Ovary (tissue), 7 donors: ENCODE measurements at regions not wholly inside any gene's neighbourhood (a gene's known extent, or its start where the extent isn't known, plus 50 kb on each side); places are given as distances from the start of the nearest gene placed in this dataset.
A peak's percentile ranks its signal among the peaks of the same experiment; 100 is the strongest.

Experiments
- DNase-seq, 5 donors: peaks; one replicate each; pipeline ENCODE4 v3.0.0-alpha.2; 2019 to 2020
- H3K27ac ChIP-seq, 2 donors: fragments of 200-600 bp; one replicate each; pipeline versions ENCODE4 v1.5.1 to v1.8.0; 2019 to 2022
- H3K27me3 ChIP-seq: fragments of 200-600 bp; one replicate; pipeline ENCODE4 v1.8.0; 2022
- H3K36me3 ChIP-seq: fragments of 200-600 bp; sonication (generic); one replicate; pipeline ENCODE4 v1.5.1; 2019
- H3K4me1 ChIP-seq: one replicate; pipeline ENCODE4 v1.8.1; 2013; ENCODE audit warnings: mild to moderate bottlenecking, moderate library complexity; ENCODE audit not compliant: insufficient read depth
- H3K4me3 ChIP-seq: fragments of 200-600 bp; sonication (generic); one replicate; pipeline ENCODE4 v1.5.1; 2017
- H3K9me3 ChIP-seq, 2 donors: fragments of 200-600 bp in 1 of 2; sonication (generic) in 1 of 2; one replicate each; pipeline versions ENCODE4 v1.5.1 to v1.8.1; 2013 to 2019; ENCODE audit warnings: mild to moderate bottlenecking in 1 of 2, moderate library complexity in 1 of 2
- EP300 ChIP-seq: sonication (generic); formaldehyde crosslinking; IDR thresholded peaks from one replicate; pipeline ENCODE4 v1.6.1; 2017; ENCODE audit warnings: antibody characterized with exemption
- POLR2A ChIP-seq: fragments of 450-650 bp; IDR thresholded peaks from one replicate; pipeline ENCODE4 v1.6.1; 2017; ENCODE audit warnings: antibody characterized with exemption, mild to moderate bottlenecking, moderate library complexity
- WGBS, 3 donors: extraction: QIAGEN DNeasy Blood & Tissue Kit in 1 of 3; methylation state at CpG; one replicate each; pipeline versions ENCODE4 v1.1.5 to v1.1.7; 2013 to 2017; 5-methylcytosine and 5-hydroxymethylcytosine counted together
- intact Hi-C, 4 donors: fragments of 100-400 bp; cut with DNase I; formaldehyde crosslinking; loops; one replicate each; pipeline versions ENCODE4 v1.11.0 to v1.15.1; 2022 to 2023
- TF ChIP-seq, protein P1 (sequence below), 3 donors: fragments of 450-650 bp in 2 of 3; fragments of 200-600 bp in 1 of 3; IDR thresholded peaks; one replicate each; pipeline versions ENCODE4 v1.5.1 to v1.8.0; 2016 to 2022; ENCODE audit warnings: antibody characterized with exemption in 3 of 3, mild to moderate bottlenecking in 1 of 3
- donor health status: DM: no; HTN: no; CAD: no; lungs with moderate emphysema.
- donor health status: DM: no; HTN: no; CAD: no.
- donor health status: Bipolar disorder and iron deficiency.
- donor health status: DM: no; HTN: no; CAD: no.
- donor health status: DM: yes; HTN: yes; CAD: no.

DNA sequence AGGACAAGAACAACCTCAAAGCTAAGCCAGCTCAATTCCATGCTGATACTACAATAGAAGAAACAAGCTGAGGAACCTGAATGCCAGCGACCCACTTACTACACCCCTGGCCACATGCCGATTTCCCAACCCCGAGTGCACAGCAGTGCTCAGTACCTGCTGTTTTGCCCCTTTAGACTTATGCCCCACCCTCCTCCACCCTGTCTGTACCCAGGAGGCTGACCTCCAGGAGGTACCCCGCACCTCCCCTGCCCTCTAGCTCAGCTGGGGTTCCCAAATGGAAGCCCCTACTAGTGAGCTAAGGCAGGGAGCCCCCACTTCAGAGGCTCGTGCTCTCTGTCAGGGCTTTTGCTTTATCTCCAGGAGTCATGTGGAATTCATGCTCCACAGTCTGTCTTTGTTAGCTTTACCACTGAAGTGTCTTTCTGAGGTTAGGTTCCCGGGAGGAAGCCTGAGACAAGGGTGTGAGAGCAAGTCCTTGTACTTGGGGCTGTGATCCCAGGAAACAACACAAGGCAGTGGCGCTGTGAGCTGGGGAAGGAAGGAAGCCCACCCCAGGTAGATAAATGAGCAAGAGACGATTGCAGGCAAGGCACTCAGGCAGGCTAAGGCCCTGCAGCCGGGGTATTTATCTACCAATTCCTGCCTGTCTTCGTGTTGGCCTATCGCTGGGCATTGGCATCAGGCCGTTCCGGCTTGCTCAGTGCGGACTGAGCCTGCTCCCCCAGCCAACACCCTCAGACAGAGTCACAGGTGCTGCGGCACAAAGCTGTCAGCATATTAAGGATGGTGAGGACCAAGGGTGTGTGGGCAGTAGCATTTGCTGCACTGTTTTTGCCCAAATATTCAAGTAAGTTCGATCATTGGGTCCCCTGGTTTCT, 220.5 kb downstream of the CYP26B1 start:
- TF ChIP-seq POLR2A: no peak
- TF ChIP-seq EP300: no peak
- TF ChIP-seq, protein P1, sequence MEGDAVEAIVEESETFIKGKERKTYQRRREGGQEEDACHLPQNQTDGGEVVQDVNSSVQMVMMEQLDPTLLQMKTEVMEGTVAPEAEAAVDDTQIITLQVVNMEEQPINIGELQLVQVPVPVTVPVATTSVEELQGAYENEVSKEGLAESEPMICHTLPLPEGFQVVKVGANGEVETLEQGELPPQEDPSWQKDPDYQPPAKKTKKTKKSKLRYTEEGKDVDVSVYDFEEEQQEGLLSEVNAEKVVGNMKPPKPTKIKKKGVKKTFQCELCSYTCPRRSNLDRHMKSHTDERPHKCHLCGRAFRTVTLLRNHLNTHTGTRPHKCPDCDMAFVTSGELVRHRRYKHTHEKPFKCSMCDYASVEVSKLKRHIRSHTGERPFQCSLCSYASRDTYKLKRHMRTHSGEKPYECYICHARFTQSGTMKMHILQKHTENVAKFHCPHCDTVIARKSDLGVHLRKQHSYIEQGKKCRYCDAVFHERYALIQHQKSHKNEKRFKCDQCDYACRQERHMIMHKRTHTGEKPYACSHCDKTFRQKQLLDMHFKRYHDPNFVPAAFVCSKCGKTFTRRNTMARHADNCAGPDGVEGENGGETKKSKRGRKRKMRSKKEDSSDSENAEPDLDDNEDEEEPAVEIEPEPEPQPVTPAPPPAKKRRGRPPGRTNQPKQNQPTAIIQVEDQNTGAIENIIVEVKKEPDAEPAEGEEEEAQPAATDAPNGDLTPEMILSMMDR (IDR thresholded peaks at IDR 0.05): no peak
- Histone ChIP-seq H3K27me3 (no peaks in the 10 kb centered on the region), H3K36me3 (no peaks in the 10 kb centered on the region), H3K27ac (no peak overlapping the region), H3K4me3 (no peak overlapping the region), H3K4me1 (no peaks in the 10 kb centered on the region), H3K9me3 (no peaks in the 10 kb centered on the region)
- intact Hi-C loops: loop anchor here in 3 of 4 donors (10.0 kb wide), 3 partner anchors 648 to 818 kb away; no protein-coding TSS in a partner anchor
- WGBS, 3 donors: 93 to 95% (median 94%) methylated on average over 16 of the region's 16 CpGs
- DNase-seq: no peak

DNA sequence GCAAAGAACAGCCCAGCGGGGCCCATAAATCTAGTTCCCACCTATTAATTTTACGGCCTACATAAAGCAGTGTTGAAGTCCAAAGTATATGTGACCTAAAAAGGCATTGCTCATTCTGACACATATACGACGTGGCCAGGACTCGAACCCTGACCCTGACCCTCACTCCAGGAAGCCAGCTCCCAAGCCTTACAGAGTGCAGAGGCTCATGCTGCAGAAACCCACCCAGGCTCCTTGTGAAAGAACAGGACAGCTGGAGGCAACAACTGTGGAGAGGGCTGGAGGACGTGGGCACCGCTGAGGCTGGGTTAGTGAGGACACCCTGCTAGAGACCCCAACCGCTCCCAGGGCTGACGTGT, 221.6 kb downstream of the CYP26B1 start:
- no peaks in the 10 kb centered on the region for H3K36me3 ChIP-seq
- DNase-seq: no peak
- WGBS, 3 donors: 85 to 89% (median 89%) methylated on average over 9 of the region's 9 CpGs
- intact Hi-C loops: loop anchor here in 3 of 4 donors (10.0 kb wide), 3 partner anchors 649 to 819 kb away; no protein-coding TSS in a partner anchor
- no peaks in the 10 kb centered on the region for H3K9me3 ChIP-seq
- H3K4me3 ChIP-seq: no peak overlapping the region
- no peaks in the 10 kb centered on the region for H3K27me3 ChIP-seq
- no peak overlapping the region for H3K27ac ChIP-seq
- TF ChIP-seq POLR2A (no peak), EP300 (no peak)
- TF ChIP-seq, protein P1 (IDR thresholded peaks at IDR 0.05): no peak
- no peaks in the 10 kb centered on the region for H3K4me1 ChIP-seq

DNA sequence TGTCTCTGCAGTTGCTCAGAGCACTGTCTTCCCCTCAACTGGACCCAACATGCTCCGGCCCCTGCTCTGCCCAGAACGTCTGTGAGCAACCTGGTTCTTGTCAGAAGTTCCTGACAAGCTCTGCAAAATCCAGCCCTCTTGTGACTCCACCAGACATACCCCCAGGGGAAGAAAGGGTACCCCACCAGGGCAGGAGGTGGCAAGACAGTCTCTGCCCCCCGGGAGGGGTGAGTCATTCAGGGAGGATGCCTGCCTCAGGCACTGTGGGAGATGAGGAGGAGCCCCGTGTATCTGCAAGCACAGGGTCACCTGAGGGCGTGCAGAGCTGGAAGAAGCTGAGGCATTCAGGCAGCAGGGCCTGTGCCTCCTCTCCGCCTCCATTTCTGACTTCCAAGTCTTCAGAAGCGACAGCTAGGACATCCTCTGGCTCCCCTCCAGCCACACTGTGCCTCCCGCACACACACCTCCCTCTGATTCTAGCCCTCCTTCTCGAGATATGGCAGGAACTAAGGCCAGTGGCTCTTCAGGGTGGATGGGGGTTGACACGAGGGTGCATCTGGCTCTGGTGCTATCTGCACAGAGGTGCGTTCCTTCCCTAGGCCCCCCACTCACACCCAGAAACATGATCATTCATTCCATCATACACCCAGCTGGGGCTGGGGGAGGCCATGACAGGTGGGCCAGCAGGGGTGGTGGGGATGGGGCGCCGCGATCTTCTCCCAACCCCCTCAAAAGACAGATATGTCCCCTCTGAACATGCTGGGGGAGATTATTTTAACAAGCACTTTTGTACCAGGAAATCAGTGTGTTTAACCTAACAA, 222.2 kb downstream of the CYP26B1 start:
- Histone ChIP-seq H3K4me1 (no peaks in the 10 kb centered on the region), H3K27me3 (no peaks in the 10 kb centered on the region), H3K27ac (no peak overlapping the region), H3K9me3 (no peaks in the 10 kb centered on the region), H3K36me3 (no peaks in the 10 kb centered on the region), H3K4me3 (no peak overlapping the region)
- TF ChIP-seq, protein P1 (IDR thresholded peaks at IDR 0.05): no peak
- TF ChIP-seq EP300 (no peak), POLR2A (no peak)
- DNase-seq: no peak
- 63 to 66% (median 66%) methylated on average over 14 of the region's 14 CpGs for WGBS, 3 donors
- intact Hi-C loops: loop anchor here in 3 of 4 donors (10.0 kb wide), 3 partner anchors 649 to 819 kb away; no protein-coding TSS in a partner anchor

DNA sequence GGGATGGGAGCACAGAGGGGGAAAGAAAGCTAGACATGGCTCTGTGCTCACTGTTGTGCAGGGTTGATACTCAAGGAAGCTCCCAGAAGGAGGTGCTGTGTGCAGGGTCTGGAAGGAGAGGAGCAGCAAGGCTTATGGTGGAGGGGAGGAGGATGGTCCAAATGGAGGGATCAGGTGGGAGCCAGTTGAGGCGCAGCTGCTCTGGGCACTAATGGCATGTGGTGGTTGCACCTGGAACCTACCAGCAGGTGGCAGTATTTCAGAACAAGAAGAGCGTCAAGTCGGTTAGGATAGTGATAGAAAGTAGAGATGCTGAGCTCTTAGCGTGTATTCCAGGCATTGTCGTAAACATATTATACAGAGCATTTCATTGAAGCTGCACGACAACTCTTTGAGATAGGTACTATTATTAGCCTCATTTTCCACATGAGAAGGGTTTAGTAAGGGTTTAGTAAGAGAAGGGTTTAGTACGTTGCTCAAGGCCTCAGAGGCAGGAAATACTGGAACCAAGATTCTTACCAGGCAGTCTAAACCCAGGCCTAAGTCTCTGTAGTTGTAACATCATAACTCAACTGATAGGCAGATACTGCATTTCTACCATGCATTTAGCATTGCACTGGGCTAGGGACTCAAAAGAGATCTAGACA, 223.7 kb downstream of the CYP26B1 start:
- peak; percentile 31 to 60 (median 56) for DNase-seq
- 42 to 48% (median 43%) methylated on average over 7 of the region's 7 CpGs for WGBS, 3 donors
- no peak for TF ChIP-seq POLR2A
- TF ChIP-seq, protein P1 (IDR thresholded peaks at IDR 0.05): peak; percentile 40 to 50 (median 42)
- Histone ChIP-seq H3K4me3 (no peak overlapping the region), H3K4me1 (no peaks in the 10 kb centered on the region), H3K27me3 (no peaks in the 10 kb centered on the region), H3K9me3 (no peaks in the 10 kb centered on the region), H3K27ac (no peak overlapping the region), H3K36me3 (no peaks in the 10 kb centered on the region)
- intact Hi-C loops: loop anchor here in 3 of 4 donors (10.0 kb wide), 3 partner anchors 651 to 821 kb away; no protein-coding TSS in a partner anchor
